GM18870 (cell line): ENCODE measurements at regions not wholly inside any gene's neighbourhood (a gene's known extent, or its start where the extent isn't known, plus 50 kb on each side); places are given as distances from the start of the nearest gene placed in this dataset.
A peak's percentile ranks its signal among the peaks of the same experiment; 100 is the strongest.

Source experiments
- ATAC-seq: cut with Tn5 transposase; IDR thresholded peaks from one replicate; pipeline ENCODE4 v1.9.1; 2021; ENCODE audit warnings: moderate library complexity; ENCODE audit not compliant: unreplicated experiment

DNA sequence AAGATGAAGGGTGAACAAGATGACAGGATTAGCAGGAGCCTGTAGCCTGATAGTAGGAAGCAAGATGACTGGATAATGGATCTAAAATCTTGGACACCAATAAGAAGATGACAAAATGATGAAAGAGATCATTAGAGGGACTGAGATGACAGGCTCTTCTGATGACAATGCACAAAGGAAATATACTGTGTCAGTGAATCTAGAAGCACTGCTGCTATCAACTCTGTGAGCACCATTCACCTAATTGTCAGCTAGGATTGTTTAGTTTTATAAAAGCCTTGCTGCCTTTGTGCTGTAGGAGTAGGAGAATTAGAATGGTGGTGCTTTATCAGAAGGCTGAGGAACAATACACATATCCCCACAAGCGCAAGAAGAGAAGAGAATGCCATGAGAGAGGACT lies 1127.8 kb downstream of the DTWD2 start:
- no peak for ATAC-seq

DNA sequence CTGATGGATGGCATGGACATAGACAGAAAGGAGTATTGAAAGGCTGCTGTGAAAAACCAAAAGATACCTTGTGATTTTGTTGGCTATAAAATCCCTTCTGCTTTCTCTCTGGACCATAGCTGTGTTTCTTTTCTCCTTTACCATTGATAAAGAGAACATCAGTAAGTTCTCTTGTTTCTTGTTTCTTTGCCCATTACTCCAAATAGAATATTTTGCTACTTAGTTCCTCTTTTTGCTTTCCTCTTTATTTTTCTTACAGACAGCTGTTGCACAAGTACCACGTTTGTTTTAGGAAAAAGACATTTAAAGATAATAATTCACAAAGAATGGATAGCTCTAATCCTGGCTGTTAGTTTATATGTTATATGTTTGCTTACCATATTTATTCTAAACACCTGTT lies 1129.2 kb downstream of the DTWD2 start:
- no peak for ATAC-seq

DNA sequence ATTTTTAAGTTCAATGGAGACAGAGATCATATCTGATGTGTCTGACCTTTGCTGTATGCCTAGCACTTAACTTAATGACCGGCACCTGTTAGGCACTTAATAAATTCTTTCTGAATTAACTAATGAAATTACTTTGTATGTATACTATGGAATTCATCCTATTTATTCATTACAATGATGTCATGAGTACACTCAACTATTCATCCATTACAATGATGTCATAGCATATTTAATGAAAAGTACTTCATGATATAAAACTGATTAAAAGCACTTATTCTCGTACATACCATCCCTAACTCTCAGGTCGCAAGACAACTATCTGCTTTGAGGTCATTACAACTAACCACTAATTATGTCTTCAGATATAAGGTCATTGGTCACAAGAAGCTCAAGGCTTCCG lies 1131.6 kb downstream of the DTWD2 start:
- ATAC-seq: no peak

DNA sequence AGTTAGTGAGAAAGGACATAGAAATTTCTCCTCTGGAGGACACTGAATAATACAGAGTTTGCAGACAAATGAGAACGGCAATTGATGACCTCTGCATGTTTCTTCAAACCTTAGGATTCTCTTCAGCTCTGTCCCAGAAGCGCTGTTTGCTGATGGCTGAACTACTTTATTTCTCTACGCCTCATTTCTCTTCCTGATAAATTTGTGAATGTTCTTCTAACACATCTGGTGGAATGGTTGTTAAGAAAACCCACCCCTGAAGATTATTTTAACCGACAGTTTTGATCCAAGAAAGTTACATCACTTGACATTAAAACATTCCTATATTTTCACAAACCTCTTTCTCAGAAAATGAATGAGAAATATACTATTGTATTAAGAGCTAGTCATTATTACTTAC lies 1150.6 kb downstream of the DTWD2 start:
- ATAC-seq: no peak

DNA sequence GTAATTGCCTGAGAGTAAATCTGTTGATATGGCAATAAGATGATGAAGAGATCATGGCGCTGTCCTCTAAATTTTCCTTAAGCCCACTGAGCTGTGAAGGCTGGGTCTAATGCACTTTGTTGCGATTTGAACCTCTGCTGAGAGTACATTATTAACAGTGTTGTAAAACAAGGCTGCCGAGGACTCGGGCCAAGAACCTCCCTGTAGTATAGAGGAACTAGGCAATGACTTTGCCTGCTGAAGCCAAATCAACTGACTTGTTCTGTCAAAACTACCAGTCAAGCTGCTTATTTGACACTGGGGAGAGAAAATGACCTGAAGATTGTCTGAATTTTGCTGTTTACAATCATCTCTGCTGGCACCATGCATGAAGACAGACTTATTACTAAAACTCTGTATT lies 1154.7 kb downstream of the DTWD2 start:
- no peak for ATAC-seq

DNA sequence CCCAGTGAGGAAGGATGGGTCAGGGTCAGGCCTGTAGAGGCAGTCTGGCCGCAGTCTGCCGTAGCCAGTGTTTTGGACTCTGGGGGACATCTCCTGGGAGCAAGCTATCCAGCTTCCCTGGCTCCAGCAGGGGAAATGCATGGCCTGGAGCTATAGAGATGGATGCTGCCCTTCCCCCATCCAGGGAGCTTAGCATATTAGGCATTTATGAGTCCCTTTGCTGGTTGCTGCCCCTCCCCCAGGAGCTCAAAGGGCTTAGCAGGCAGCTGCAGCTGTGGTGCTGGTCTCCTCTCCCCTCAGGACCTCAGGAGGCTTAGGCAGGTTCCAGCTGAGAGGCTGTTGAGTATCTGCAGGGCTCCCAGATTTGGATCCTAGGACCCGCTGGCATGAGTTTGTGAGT lies 1158.7 kb downstream of the DTWD2 start:
- ATAC-seq: no peak

DNA sequence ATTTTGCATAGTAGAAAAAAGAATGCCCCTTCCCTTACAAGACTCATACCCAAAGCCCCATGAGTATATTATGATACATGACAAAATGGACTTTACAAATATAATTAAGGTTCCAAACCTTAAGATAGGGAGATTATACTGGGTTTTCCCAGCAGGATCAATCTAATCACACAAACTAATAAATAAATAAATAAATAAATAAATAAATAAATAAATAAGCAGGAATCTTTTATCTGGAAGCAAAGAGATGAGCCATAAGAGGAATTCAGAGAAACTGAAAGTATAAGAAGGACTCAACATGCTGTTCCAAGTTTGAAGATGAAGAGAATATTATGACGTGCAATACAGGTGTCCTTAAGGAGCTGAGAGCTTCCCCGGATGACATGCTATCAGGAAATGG lies 1174.5 kb downstream of the DTWD2 start:
- no peak for ATAC-seq

DNA sequence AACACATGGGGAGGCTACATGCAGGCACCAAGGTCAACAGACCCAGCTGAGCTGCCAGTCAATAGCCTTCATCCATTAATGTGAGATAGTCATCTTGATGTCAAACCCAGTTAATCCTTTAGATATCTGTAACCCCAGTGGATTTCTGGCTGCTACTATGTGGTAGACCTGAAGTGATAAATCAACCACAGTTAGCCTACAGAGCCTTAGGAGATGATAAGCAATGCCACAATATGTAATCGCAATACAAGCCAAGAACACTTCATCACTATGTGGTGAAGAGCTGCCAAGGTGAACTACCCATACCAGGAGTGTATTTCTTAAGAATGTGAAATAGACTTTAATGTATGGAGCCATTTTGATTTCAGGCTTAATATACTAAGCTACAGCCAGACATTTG lies 1175.5 kb downstream of the DTWD2 start:
- ATAC-seq: no peak

DNA sequence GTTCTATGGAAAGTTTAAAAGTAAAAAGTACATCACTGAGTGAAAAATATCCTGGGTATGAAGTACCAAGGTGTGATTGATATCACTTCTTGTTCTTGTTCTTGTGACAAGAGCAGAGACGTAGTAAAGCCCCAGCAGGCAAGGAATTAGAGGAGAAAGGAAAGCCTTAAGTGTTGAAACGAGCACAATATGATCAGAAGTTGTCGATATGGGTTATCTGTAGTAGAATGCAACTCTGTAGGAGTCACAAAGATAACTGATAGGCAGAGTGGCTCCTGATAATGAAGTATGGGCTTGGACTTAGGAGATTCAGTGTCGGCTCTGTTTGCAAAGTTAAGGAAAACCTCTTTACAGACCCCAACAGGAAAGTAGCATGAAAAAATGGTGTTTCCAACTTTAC lies 1179.1 kb downstream of the DTWD2 start:
- ATAC-seq: no peak

DNA sequence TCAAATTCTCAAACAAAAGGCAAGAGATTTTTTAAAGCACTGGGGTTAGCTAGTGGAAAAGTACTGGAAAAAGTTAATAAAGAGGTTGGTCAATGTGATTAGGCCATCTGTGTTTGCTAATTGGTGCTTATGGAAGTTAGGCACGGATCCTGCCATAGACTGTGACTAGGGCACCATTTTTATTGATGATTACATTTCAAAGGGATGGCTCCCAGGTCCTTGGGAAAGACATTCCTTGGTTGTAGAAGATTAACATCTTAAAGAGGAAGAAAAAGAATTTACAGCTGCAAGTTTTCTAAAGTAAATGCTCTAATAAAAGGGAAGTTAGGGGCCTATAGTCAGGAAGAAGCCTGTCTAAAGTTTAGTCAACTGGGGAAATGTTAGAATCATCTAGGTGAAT lies 1183.3 kb downstream of the DTWD2 start:
- ATAC-seq: no peak

DNA sequence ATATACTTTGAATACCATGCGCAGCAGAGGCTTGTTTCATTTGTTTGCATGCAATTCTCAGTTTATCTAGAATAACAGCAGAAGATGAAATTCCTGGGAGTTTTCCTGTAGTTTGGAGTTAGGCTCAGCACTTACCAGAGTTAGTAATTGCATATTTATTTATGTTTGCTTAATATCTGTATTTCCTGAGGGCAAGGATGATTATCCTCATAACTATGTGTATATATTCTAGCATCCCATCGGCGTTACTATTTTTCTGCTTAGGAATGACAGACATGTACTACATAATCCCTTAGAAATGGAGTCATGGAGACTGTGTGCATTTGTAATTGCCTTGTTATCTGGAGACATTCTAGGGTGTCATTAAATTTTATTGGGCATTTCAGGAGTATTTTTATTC lies 1184.8 kb downstream of the DTWD2 start:
- no peak for ATAC-seq

DNA sequence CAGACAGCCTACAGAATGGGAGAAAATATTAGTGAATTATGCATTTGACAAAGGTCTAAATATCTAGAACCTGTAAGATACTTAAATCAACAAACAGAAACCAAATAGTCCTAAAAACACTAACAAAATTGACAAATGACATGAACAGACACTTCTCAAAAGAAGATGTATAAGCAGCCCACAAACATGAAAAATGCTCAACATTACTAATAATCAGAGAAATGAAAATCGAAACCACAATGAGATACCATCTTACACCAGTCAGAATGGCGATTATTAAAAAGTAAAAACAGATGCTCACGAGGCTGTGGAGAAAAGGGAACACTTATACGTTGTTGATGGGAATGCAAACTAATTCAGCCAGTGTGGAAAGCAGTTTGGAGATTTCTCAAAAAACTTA lies 1186.8 kb downstream of the DTWD2 start:
- ATAC-seq: no peak

DNA sequence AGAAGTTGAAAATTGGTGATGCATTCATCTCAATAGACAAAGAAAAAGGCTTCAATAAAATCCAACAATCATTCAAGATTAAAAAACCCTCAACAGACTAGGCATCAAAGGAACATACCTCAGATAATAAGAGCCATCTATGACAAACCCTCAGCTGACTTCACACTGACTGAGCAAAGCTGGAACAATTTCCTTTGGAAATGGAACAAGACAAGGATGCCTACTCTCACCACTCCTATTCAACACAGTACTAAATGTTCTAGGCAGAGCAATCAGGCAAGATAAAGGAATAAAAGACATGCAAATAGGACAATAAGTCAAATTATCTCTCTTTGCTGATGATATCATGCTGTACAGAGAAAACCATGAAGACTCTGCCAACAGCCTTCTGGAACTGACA lies 1188.1 kb downstream of the DTWD2 start:
- no peak for ATAC-seq

DNA sequence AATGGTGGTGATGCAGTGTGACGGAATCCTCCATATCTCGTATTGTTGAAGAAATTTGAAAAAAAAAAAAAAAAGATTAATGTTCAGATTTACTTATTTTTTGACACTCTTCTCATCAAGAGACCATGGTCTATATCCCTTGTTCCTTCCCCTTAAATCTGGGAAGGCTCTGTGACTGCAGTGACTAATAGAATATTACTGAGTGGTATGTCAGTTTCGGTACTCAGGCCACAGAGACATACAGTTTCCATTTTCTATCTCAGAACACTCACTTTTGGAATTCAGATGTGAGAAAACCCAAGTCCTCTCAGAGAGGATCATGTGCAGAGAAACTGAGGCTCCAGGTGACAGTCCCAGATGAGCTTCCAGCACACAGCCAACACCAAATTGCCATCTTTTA lies 1193.5 kb downstream of the DTWD2 start:
- ATAC-seq: no peak

DNA sequence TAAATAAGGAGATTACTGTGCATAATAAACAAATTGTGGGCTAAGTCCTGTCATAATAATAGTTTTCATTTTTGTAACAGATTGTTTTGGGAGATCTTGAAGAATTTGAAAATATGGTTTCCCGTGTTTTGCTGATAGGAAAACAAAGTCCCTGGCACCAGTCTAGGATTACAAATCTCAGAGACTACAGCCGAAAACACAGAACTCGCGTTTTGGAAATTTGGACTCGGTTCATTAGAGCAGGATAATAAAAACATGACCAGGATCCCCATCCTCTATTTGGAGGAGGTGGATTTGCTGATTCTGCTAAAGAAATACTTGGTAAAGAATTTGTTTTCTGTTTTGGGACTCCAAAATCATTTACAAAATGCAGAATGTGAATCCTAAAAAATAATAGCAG lies 1194.4 kb downstream of the DTWD2 start:
- ATAC-seq: no peak

DNA sequence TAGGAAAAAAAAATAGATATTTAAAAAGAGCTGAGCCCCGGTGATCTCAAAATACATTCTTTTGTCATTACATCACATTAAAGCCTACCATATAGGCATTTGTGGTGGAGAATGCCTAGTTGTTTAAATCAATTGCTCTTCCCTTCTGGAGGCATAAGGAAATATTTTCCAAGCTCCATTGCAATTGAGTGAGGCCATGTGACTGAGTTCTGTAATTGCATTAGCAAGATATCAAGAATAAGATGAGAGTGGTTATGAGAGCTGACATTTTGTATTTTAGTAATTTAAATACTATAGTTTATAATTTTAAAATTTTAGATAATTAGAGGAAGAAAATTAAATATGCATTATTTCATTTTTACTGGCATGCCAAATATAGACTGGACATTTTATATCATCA lies 1195.9 kb downstream of the DTWD2 start:
- no peak for ATAC-seq

DNA sequence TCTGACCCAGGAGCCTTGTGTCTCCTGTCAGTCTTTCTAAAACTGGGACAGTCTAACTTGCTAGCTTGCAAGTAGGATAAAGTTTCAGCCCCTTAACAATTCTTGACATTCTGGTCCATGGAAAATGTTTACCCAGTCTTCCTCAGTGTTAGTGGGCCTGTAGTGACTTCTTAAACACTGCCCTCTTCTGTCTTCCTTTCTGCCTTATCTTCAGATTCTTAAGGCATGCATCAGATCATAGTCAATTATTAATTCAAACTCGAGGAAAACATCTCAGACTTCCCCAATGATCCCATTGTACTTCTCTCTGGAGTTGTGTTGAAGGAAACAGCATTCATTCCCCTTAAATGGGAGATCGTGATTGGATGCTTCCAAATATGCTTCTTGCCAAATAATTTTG lies 1199.8 kb downstream of the DTWD2 start:
- no peak for ATAC-seq

DNA sequence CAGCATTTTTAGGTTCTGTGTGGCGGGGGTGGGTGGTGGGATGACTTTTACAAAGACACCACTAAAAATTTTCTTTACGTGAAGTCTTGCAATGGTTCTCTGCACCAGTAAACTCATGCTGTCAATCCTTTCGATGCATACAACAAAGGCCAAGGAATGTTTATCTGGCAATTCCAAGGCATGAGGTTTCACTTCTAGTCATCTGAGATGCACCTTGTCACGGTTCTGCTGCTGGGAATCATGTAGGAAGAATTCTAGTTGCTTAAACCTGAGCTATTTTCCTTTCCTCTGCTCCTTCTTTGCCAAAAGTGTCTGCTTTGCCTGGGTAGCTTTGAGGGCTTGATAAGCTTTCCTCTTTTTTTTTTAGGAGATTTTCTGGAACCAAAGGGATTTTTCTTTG lies 1204.5 kb upstream of the SEMA6A start:
- no peak for ATAC-seq

DNA sequence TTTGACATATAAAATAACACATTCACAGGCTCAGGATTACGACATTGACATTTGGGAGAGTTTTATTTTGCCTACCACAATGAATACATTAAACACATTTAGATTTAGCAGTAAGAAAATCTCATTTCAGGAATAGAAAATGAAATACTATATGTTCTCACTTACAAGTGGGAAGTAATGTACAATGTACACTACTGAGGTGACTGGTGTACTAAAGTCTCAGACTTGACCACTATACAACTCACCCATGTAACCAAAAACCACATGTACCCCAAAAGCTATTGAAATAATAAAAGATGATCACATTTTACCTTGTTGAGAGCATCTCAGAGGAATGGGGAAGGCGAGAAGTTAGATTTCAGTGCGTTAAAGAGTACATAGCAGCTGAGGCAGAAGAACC lies 1202.4 kb upstream of the SEMA6A start:
- ATAC-seq: peak; percentile 67

DNA sequence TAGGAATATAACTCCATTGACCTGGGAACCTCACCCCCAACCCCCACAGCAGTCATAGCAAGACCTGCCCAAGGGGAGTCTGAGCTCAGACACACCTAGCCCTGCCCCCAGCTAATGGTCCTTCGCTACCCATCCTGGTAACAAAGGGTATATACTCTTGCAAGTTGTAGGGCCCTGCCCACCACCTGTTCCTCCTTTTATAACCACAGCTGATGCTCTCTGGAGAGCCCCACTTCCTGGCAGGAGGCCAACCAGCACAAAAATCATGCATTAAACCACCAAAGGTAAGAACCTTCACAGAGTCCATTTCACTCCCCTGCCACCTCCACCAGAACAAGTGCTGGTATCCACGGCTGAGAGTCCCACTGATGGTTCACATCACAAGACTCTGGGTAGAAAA lies 1195.3 kb upstream of the SEMA6A start:
- no peak for ATAC-seq

DNA sequence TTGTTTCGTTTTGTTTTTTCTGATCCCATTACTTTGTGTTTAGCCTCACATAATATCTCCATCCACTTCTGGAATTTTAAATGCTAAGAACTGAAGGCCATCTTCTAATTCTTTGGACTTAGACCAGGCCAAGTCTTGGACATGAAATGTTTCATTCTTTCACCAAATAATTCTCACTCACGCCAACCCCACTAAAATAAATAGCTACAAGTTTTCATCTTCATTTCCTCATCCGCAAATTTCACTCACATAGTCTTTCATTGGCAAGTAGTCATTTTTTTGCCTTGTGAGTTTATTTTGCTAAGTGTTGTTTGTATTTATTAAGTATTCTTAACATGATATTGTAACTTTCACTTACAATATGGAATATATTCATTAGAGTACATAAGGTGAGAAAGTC lies 1188.6 kb upstream of the SEMA6A start:
- no peak for ATAC-seq

DNA sequence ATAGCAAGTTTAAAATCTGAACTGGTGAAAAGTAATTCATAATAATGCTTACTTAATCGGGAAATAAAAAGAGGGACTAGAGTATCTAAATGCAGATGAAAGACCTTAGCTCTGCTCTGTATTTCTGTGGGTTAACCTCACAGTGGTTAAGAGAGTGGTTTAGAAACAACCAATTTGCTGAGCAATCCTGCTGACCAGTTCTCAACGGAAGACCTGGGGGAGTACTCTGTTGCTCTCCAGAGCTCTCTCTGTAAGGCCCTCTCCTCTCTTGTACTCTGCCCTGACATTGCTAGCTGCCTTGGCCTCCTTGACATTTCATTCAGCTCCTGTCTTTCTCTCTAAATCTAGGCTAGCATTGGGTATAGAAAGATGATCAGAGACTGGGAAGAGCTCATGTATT lies 1186.6 kb upstream of the SEMA6A start:
- no peak for ATAC-seq

DNA sequence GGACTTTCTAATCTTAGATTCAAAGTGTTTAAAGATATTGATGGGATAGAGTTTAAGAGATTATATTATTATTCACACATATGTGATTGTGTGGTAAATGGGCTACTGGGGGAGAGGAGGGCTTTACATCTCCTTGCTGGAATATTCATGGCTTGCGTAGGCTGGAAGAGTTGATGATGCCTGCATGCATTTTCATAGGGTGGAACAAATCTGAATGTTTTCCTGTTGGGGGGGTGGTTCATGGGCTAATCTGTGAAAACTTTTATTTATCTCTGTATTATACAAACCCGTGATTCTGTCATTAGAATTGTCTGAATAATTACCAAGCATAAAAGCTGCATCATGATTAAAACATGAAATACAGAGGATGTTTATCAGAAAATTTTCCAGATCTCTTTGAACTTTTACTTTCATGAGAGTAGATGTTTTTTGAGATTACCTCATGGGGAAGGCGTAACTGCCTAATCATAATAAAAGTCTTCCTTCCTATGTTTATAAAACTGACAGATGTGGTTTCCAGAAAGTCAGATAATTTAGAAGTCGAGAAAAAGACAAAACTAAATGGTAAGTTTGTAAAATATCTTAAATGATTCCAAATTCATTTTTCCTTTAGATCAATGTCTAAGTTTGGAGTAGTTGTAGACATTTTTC lies 1185.4 kb upstream of the SEMA6A start:
- ATAC-seq: no peak

DNA sequence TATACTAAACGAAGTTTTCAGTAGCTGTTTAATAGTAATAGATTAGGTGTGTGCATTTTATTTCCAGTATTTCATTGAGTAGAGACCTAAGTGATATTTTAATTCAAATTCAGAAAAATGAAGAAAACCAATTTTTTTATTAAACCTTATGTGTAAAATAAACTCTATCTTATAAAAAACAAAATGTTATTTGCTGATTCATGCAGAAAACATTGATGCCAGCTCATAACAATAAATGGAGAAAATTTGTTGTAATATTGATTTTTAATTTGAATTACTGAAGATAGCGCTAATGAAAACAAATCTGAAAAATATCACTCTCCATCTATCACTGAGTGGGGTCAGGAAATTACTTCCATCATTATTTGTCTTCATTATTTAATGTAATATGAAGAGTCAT lies 1177.8 kb upstream of the SEMA6A start:
- no peak for ATAC-seq
